Mesendoderm (in vitro differentiated cells): ENCODE measurements at regions not wholly inside any gene's neighbourhood (a gene's known extent, or its start where the extent isn't known, plus 50 kb on each side); places are given as distances from the start of the nearest gene placed in this dataset.

Source experiments
- DNase-seq: peaks from one replicate; pipeline ENCODE4 v3.0.0; 2013
- H2AK5ac ChIP-seq: 2 replicates; pipeline ENCODE4 v1.6.1; 2013; ENCODE audit warnings: low read length, inconsistent platforms
- H2BK120ac ChIP-seq: 2 replicates; pipeline ENCODE4 v1.6.1; 2013; ENCODE audit warnings: low read depth, mild to moderate bottlenecking, low read length, moderate library complexity, mixed read lengths
- H2BK15ac ChIP-seq: replicated peaks from 2 replicates; pipeline ENCODE4 v1.6.1; 2013; ENCODE audit warnings: low read depth, mild to moderate bottlenecking, moderate library complexity
- H2BK5ac ChIP-seq: 2 replicates; pipeline ENCODE4 v1.6.1; 2013; ENCODE audit warnings: low read length, inconsistent platforms
- H3K18ac ChIP-seq: 2 replicates; pipeline ENCODE4 v1.6.1; 2013; ENCODE audit warnings: mild to moderate bottlenecking, low read length, mixed read lengths
- H3K23ac ChIP-seq: one replicate; pipeline ENCODE4 v1.6.1; 2013; ENCODE audit warnings: low read length
- H3K27ac ChIP-seq: 2 replicates; pipeline ENCODE4 v1.5.1; 2013; ENCODE audit warnings: low read depth, mild to moderate bottlenecking, inconsistent platforms, low read length, moderate library complexity
- H3K27me3 ChIP-seq: 2 replicates; pipeline ENCODE4 v1.6.1; 2013; ENCODE audit warnings: low read length, control low read depth, mild to moderate bottlenecking, inconsistent platforms; ENCODE audit not compliant: insufficient read depth, poor library complexity
- H3K36me3 ChIP-seq: 2 replicates; pipeline ENCODE4 v1.6.1; 2013; ENCODE audit warnings: low read length, inconsistent platforms; ENCODE audit not compliant: control insufficient read depth, insufficient read depth
- H3K4ac ChIP-seq: one replicate; pipeline ENCODE4 v1.6.1; 2013; ENCODE audit warnings: low read depth, mild to moderate bottlenecking, low read length, moderate library complexity
- H3K4me1 ChIP-seq: 2 replicates; pipeline ENCODE4 v1.6.1; 2013; ENCODE audit warnings: low read depth, low read length, inconsistent platforms; ENCODE audit not compliant: control insufficient read depth
- H3K4me2 ChIP-seq: 2 replicates; pipeline ENCODE4 v1.6.1; 2013; ENCODE audit warnings: low read length
- H3K4me3 ChIP-seq: 2 replicates; pipeline ENCODE4 v1.5.1; 2013; ENCODE audit warnings: mild to moderate bottlenecking, low read length
- H3K56ac ChIP-seq: one replicate; pipeline ENCODE4 v1.6.1; 2013; ENCODE audit warnings: low read length
- H3K79me1 ChIP-seq: 2 replicates; pipeline ENCODE4 v1.6.1; 2013; ENCODE audit warnings: low read length, inconsistent platforms
- H3K79me2 ChIP-seq: 2 replicates; pipeline ENCODE4 v1.6.1; 2013; ENCODE audit warnings: mild to moderate bottlenecking, low read length; ENCODE audit not compliant: control insufficient read depth, insufficient read depth
- H3K9ac ChIP-seq: 2 replicates; pipeline ENCODE4 v1.6.1; 2013; ENCODE audit warnings: low read length, inconsistent platforms
- H4K5ac ChIP-seq: one replicate; pipeline ENCODE4 v1.6.1; 2013; ENCODE audit warnings: low read length
- H4K8ac ChIP-seq: one replicate; pipeline ENCODE4 v1.6.1; 2013; ENCODE audit warnings: low read depth, mild to moderate bottlenecking, control low read depth, low read length, moderate library complexity
- WGBS: extraction: QIAGEN DNeasy Blood & Tissue Kit; methylation state at CpG from one replicate; pipeline ENCODE4 v1.1.7; 2013; ENCODE audit warnings: low lambda C conversion rate, missing lambda C conversion rate; ENCODE audit not compliant: insufficient coverage; ENCODE audit errors: extremely low coverage; 5-methylcytosine and 5-hydroxymethylcytosine counted together

DNA sequence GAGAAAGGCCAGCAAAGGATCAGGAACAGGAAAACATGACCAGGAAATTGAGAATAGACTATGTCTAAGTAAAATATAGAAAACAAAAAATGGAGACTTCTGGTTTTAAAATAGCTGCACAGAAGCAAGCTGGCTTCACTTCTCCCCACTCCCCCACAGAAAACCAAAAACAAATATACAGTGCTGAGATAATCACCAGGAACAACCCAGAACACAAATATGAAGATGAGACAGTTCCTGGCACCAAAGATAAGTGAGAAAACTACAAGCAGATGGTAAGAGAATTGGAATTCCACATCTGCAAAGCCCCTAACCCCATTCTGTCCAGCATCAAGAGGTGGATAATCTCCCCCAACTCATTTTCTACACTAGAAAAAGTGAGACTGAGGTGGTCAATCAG lies 397.7 kb downstream of the SUCLA2 start:
- Histone ChIP-seq H3K36me3 (no peaks in the 10 kb centered on the region), H3K9ac (no peak overlapping the region), H4K8ac (no peak overlapping the region), H3K4me3 (no peak overlapping the region), H3K18ac (no peak overlapping the region), H4K5ac (no peak overlapping the region), H3K23ac (no peak overlapping the region), H2AK5ac (no peak overlapping the region), H3K4me1 (no peaks in the 10 kb centered on the region), H2BK5ac (no peak overlapping the region), H3K27ac (no peak overlapping the region), H3K4me2 (no peak overlapping the region), H3K79me2 (no peaks in the 10 kb centered on the region), H3K56ac (no peak overlapping the region), H2BK120ac (no peak overlapping the region), H2BK15ac (no peak overlapping the region), H3K79me1 (no peaks in the 10 kb centered on the region), H3K27me3 (no peaks in the 10 kb centered on the region), H3K4ac (no peak overlapping the region)
- no peak for DNase-seq

DNA sequence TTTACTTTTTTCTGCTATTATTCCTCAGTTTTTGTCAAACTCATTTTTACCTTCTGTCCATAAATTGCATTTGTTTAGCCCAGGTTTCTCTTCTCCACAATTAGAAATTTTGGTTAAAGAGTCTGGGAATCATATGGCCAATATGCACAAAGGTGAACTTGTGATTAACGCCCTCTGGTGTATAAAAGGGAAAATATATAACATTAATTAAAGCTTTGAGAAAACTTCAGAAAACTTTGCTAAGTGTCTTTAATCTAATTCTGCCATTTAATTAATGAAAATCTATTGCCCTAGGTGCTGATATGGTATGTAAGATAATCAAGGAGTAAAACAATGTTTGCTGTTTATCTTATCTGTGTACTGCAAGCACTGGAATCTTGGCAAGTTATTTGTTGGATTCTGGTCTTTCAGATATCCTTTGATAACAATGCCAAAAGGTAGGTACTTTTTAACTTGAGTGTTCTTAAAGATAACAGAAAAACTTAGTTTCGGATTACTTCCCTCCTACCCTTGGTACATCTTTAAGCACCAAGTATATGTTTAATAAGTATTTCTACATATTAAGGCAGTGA lies 402.6 kb downstream of the SUCLA2 start:
- Histone ChIP-seq H4K5ac (no peak overlapping the region), H3K4me1 (no peaks in the 10 kb centered on the region)

DNA sequence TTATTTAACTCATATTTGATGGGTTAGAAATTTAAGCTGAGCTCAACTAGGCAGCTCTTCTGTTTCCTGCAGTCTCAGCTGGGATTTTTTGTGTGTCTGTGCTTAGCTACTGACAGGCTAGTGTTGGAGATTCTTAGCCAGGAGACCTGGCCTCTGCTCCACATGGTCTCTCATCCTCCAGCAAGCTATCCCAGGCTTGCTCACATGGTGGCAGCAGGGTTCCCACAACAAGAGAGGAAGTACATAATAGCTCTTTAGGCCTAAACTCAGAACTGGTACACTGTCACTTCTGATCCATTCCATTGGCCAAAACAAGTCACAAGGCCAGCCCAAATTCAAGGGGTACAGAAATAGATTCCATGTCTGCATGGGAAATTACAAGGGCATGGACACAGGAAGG lies 406.2 kb downstream of the SUCLA2 start:
- Histone ChIP-seq H4K8ac (no peak overlapping the region), H3K4me1 (no peaks in the 10 kb centered on the region), H2BK5ac (no peak overlapping the region), H3K23ac (no peak overlapping the region), H3K4ac (no peak overlapping the region), H4K5ac (no peak overlapping the region), H3K18ac (no peak overlapping the region), H3K27me3 (no peaks in the 10 kb centered on the region), H2BK120ac (no peak overlapping the region), H2BK15ac (no peak overlapping the region), H3K79me1 (no peaks in the 10 kb centered on the region), H3K79me2 (no peaks in the 10 kb centered on the region), H3K9ac (no peak overlapping the region), H3K27ac (no peak overlapping the region), H3K4me2 (no peak overlapping the region), H3K36me3 (no peaks in the 10 kb centered on the region), H2AK5ac (no peak overlapping the region), H3K4me3 (no peak overlapping the region), H3K56ac (no peak overlapping the region)
- DNase-seq = peak; percentile 66

More for the DNA sequence above, 402.6 kb downstream of the SUCLA2 start:
- Histone ChIP-seq H3K56ac (no peak overlapping the region), H3K36me3 (no peaks in the 10 kb centered on the region), H2BK5ac (no peak overlapping the region), H3K18ac (no peak overlapping the region), H3K27ac (no peak overlapping the region), H3K27me3 (no peaks in the 10 kb centered on the region), H3K4ac (no peak overlapping the region), H2AK5ac (no peak overlapping the region), H3K4me3 (no peak overlapping the region), H2BK120ac (no peak overlapping the region), H3K79me2 (no peaks in the 10 kb centered on the region), H3K23ac (no peak overlapping the region), H4K8ac (no peak overlapping the region), H2BK15ac (no peak overlapping the region), H3K4me2 (no peak overlapping the region), H3K79me1 (no peaks in the 10 kb centered on the region), H3K9ac (no peak overlapping the region)
- DNase-seq = peak; percentile 57
- no CpG with 5 or more reads among the region's 2 CpGs for WGBS

DNA sequence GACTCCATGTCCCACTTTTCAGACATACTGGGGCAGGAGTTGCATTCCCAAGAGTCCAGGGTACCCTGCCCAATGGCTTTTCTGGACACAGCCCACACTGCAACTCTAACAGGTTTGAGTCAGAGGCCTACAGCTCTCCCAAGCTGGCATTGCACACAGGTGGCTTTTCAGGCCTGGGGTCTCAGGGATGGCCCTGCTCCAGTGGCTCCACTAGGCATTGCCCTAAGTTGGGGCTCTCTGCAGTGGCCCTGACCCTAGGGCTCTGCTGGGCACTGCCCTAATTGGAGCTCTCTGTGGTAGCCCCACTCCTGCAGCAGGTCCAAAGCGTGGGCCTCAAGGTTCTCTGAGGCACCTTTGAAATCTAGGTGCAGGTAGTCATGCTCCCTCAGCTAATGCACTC lies 408.8 kb downstream of the SUCLA2 start:
- H4K8ac ChIP-seq = no peak overlapping the region
- H2AK5ac ChIP-seq = no peak overlapping the region
- no peaks in the 10 kb centered on the region for H3K4me1 ChIP-seq
- no peaks in the 10 kb centered on the region for H3K79me2 ChIP-seq
- no peak overlapping the region for H3K27ac ChIP-seq
- H3K36me3 ChIP-seq = no peaks in the 10 kb centered on the region
- H3K4me2 ChIP-seq = no peak overlapping the region
- no peak overlapping the region for H2BK120ac ChIP-seq
- no peak overlapping the region for H3K4me3 ChIP-seq
- H3K9ac ChIP-seq = no peak overlapping the region
- no peaks in the 10 kb centered on the region for H3K27me3 ChIP-seq
- H3K4ac ChIP-seq = no peak overlapping the region
- no peak overlapping the region for H4K5ac ChIP-seq
- H3K56ac ChIP-seq = no peak overlapping the region
- no peak overlapping the region for H3K23ac ChIP-seq
- DNase-seq = no peak
- H2BK15ac ChIP-seq = no peak overlapping the region
- WGBS = no CpG with 5 or more reads among the region's 1 CpG
- H3K79me1 ChIP-seq = no peaks in the 10 kb centered on the region
- no peak overlapping the region for H2BK5ac ChIP-seq
- H3K18ac ChIP-seq = no peak overlapping the region

DNA sequence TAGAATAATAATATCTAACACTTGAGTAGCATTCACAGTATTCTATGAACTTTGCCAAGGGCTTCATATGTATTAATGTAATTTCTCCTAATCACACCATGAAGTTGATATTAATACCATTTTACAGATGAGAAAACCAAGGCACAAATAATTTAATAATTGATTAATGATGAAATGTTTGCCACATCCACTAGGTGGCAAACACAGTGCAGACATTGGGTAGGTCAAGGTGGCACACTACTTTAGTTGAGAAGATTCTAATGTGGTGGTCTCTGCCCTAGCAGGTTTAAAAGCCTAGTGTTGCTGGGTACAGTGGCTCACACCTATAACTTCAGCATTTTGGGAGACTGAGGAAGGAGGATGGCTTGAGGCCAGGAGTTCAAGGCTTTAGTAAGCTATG lies 412.4 kb downstream of the SUCLA2 start:
- Histone ChIP-seq H3K4me3 (no peak overlapping the region), H3K79me1 (no peaks in the 10 kb centered on the region), H3K4me2 (no peak overlapping the region), H4K5ac (no peak overlapping the region), H3K4me1 (no peaks in the 10 kb centered on the region), H3K23ac (no peak overlapping the region), H3K4ac (no peak overlapping the region), H2BK15ac (no peak overlapping the region), H3K18ac (no peak overlapping the region), H4K8ac (no peak overlapping the region), H3K27me3 (no peaks in the 10 kb centered on the region), H3K79me2 (no peaks in the 10 kb centered on the region), H3K9ac (no peak overlapping the region), H3K56ac (no peak overlapping the region), H3K27ac (no peak overlapping the region), H2AK5ac (no peak overlapping the region), H3K36me3 (no peaks in the 10 kb centered on the region), H2BK120ac (no peak overlapping the region), H2BK5ac (no peak overlapping the region)
- DNase-seq = no peak

GRCh38 chr13:47572375-47572774 lies 428.7 kb downstream of the SUCLA2 start:
- H3K56ac ChIP-seq = no peak overlapping the region

More at GRCh38 chr13:47572375-47572774, 428.7 kb downstream of the SUCLA2 start:
- no peak overlapping the region for H2BK15ac ChIP-seq
- no peak overlapping the region for H2BK120ac ChIP-seq
- H3K23ac ChIP-seq = no peak overlapping the region
- H3K9ac ChIP-seq = no peak overlapping the region
- no peaks in the 10 kb centered on the region for H3K36me3 ChIP-seq
- H4K8ac ChIP-seq = no peak overlapping the region
- H3K4me3 ChIP-seq = no peak overlapping the region
- H3K4me2 ChIP-seq = no peak overlapping the region
- H2AK5ac ChIP-seq = no peak overlapping the region
- DNase-seq = no peak
- no peak overlapping the region for H2BK5ac ChIP-seq
- H3K4me1 ChIP-seq = no peaks in the 10 kb centered on the region
- H3K27me3 ChIP-seq = no peaks in the 10 kb centered on the region
- H3K27ac ChIP-seq = no peak overlapping the region
- no peak overlapping the region for H3K18ac ChIP-seq
- H3K79me2 ChIP-seq = no peaks in the 10 kb centered on the region
- H3K4ac ChIP-seq = no peak overlapping the region
- no CpG with 5 or more reads among the region's 2 CpGs for WGBS
- no peaks in the 10 kb centered on the region for H3K79me1 ChIP-seq
- no peak overlapping the region for H4K5ac ChIP-seq
